WTC11 (cell line): ENCODE measurements at regions not wholly inside any gene's neighbourhood (a gene's known extent, or its start where the extent isn't known, plus 50 kb on each side); places are given as distances from the start of the nearest gene placed in this dataset.

Experiments used
- NR2C2 ChIP-seq: sonication (generic); formaldehyde crosslinking; IDR thresholded peaks from 2 replicates; pipeline ENCODE4 v1.8.0; 2022; ENCODE audit warnings: mild to moderate bottlenecking, missing genetic modification reagents
- TF ChIP-seq, protein P1 (sequence below): sonication (generic); formaldehyde crosslinking; IDR thresholded peaks from 2 replicates; pipeline ENCODE4 v1.8.0; 2022; ENCODE audit warnings: mild to moderate bottlenecking, missing genetic modification reagents
- TF ChIP-seq, protein P2 (sequence below): sonication (generic); formaldehyde crosslinking; conservative IDR thresholded peaks from 2 replicates; pipeline ENCODE4 v1.8.1; 2022; ENCODE audit warnings: mild to moderate bottlenecking, missing genetic modification reagents
- TF ChIP-seq, protein P3 (sequence below): sonication (generic); formaldehyde crosslinking; IDR thresholded peaks from 2 replicates; pipeline ENCODE4 v1.8.1; 2023; ENCODE audit warnings: mild to moderate bottlenecking, moderate library complexity, missing genetic modification reagents
- TF ChIP-seq, protein P4 (sequence below): fragments of 200-600 bp; IDR thresholded peaks from 2 replicates; pipeline ENCODE4 v1.8.0; 2022; ENCODE audit warnings: antibody characterized with exemption

DNA sequence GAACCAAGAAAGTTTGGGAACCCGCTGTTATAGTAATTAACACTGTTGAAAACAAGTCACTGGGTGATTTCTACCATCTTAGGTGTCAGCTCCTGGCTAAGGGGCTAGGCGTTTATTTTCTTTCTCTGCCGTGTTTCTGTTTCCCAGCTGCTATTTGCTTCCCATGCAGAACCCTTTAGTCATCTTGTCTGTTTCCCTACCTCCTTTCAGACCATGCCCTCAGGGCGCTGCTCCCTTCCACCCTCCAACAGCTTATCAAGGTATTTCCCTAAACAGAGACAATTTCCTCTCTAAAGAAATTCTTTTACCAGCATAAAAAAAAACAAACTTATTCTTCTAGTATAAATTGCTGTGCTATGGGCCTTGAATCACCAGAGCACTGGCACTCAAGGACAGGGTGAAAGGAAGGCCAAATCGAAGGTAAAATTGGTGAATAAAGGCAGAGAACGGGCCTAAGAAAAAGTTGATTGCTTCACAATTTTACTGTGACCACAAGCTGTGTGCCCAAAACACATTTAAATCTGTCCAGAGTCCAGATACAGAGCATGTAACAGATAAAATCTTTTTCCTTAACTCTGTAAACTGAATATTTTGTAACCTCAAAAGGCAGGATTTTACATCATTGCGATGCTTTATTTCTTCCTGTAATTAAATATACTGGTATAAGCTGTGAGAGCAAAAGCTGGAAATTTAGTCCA lies 319.2 kb downstream of the ZNF621 start:
- TF ChIP-seq, protein P1, sequence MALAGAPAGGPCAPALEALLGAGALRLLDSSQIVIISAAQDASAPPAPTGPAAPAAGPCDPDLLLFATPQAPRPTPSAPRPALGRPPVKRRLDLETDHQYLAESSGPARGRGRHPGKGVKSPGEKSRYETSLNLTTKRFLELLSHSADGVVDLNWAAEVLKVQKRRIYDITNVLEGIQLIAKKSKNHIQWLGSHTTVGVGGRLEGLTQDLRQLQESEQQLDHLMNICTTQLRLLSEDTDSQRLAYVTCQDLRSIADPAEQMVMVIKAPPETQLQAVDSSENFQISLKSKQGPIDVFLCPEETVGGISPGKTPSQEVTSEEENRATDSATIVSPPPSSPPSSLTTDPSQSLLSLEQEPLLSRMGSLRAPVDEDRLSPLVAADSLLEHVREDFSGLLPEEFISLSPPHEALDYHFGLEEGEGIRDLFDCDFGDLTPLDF (CRISPR knock-in tag), result no peak
- TF ChIP-seq, protein P2, sequence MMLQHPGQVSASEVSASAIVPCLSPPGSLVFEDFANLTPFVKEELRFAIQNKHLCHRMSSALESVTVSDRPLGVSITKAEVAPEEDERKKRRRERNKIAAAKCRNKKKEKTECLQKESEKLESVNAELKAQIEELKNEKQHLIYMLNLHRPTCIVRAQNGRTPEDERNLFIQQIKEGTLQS (CRISPR knock-in tag), result no peak
- TF ChIP-seq NR2C2 (CRISPR knock-in tag), result no peak
- TF ChIP-seq, protein P3, sequence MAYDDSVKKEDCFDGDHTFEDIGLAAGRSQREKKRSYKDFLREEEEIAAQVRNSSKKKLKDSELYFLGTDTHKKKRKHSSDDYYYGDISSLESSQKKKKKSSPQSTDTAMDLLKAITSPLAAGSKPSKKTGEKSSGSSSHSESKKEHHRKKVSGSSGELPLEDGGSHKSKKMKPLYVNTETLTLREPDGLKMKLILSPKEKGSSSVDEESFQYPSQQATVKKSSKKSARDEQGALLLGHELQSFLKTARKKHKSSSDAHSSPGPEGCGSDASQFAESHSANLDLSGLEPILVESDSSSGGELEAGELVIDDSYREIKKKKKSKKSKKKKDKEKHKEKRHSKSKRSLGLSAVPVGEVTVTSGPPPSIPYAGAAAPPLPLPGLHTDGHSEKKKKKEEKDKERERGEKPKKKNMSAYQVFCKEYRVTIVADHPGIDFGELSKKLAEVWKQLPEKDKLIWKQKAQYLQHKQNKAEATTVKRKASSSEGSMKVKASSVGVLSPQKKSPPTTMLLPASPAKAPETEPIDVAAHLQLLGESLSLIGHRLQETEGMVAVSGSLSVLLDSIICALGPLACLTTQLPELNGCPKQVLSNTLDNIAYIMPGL (CRISPR knock-in tag), result no peak
- TF ChIP-seq, protein P4, sequence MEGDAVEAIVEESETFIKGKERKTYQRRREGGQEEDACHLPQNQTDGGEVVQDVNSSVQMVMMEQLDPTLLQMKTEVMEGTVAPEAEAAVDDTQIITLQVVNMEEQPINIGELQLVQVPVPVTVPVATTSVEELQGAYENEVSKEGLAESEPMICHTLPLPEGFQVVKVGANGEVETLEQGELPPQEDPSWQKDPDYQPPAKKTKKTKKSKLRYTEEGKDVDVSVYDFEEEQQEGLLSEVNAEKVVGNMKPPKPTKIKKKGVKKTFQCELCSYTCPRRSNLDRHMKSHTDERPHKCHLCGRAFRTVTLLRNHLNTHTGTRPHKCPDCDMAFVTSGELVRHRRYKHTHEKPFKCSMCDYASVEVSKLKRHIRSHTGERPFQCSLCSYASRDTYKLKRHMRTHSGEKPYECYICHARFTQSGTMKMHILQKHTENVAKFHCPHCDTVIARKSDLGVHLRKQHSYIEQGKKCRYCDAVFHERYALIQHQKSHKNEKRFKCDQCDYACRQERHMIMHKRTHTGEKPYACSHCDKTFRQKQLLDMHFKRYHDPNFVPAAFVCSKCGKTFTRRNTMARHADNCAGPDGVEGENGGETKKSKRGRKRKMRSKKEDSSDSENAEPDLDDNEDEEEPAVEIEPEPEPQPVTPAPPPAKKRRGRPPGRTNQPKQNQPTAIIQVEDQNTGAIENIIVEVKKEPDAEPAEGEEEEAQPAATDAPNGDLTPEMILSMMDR, result no peak
